Neural cell (in vitro differentiated cells): ENCODE measurements at regions not wholly inside any gene's neighbourhood (a gene's known extent, or its start where the extent isn't known, plus 50 kb on each side); places are given as distances from the start of the nearest gene placed in this dataset.

Source experiments
- H2AFZ ChIP-seq: fragments of 200-600, 300-800 bp; sonication (generic), shearing (Covaris generic); 2 replicates; pipeline ENCODE4 v1.6.0; 2014; ENCODE audit warnings: low read depth, mild to moderate bottlenecking, antibody characterized with exemption, low read length, moderate library complexity
- H3F3A ChIP-seq: fragments of 200-600 bp; shearing (Covaris generic); 2 replicates; pipeline ENCODE4 v1.6.1; 2016; ENCODE audit warnings: mild to moderate bottlenecking, moderate library complexity, mixed read lengths, antibody characterized with exemption, low read length; ENCODE audit not compliant: insufficient read depth, poor library complexity, severe bottlenecking
- H3K27ac ChIP-seq: fragments of 200-600, 300-800 bp; sonication (generic), shearing (Covaris generic); 2 replicates; pipeline ENCODE4 v1.5.1; 2014; ENCODE audit warnings: mild to moderate bottlenecking, low read length, moderate library complexity
- H3K27me3 ChIP-seq: fragments of 300-800, 200-600 bp; sonication (generic), shearing (Covaris generic); 2 replicates; pipeline ENCODE4 v1.6.0; 2014; ENCODE audit warnings: mild to moderate bottlenecking, low read depth, low read length, moderate library complexity; ENCODE audit not compliant: insufficient read depth
- H3K36me3 ChIP-seq: fragments of 300-800, 200-600 bp; sonication (generic), shearing (Covaris generic); 2 replicates; pipeline ENCODE4 v1.5.1; 2014; ENCODE audit warnings: mild to moderate bottlenecking, antibody characterized with exemption, low read length, moderate library complexity; ENCODE audit not compliant: insufficient read depth
- H3K4me2 ChIP-seq: fragments of 300-800, 200-600 bp; sonication (generic), shearing (Covaris generic); 2 replicates; pipeline ENCODE4 v1.6.0; 2014; ENCODE audit warnings: mild to moderate bottlenecking, low read length
- H3K4me3 ChIP-seq: fragments of 300-800, 200-600 bp; sonication (generic), shearing (Covaris generic); 2 replicates; pipeline ENCODE4 v1.5.1; 2014; ENCODE audit warnings: mild to moderate bottlenecking, low read length, moderate library complexity
- H3K79me2 ChIP-seq: fragments of 200-600 bp; shearing (Covaris generic); replicated peaks from 2 replicates; pipeline ENCODE4 v1.6.0; 2014; ENCODE audit warnings: mild to moderate bottlenecking, low read length, moderate library complexity; ENCODE audit not compliant: insufficient read depth
- H3K9ac ChIP-seq: fragments of 300-800, 200-600 bp; sonication (generic), shearing (Covaris generic); 2 replicates; pipeline ENCODE4 v1.6.1; 2016; ENCODE audit warnings: mild to moderate bottlenecking, low read length, mixed read lengths
- H3K9me2 ChIP-seq: fragments of 200-600 bp; shearing (Covaris generic); 2 replicates; pipeline ENCODE4 v1.6.1; 2016; ENCODE audit warnings: mild to moderate bottlenecking, low read length, mixed read lengths; ENCODE audit not compliant: insufficient read depth
- H3K9me3 ChIP-seq: fragments of 200-600, 300-800 bp; sonication (generic), shearing (Covaris generic); 2 replicates; pipeline ENCODE4 v1.6.1; 2016; ENCODE audit warnings: mild to moderate bottlenecking, mixed run types, low read length, moderate library complexity, mixed read lengths
- H4K20me1 ChIP-seq: fragments of 200-600 bp; shearing (Covaris generic); 2 replicates; pipeline ENCODE4 v1.6.1; 2016; ENCODE audit warnings: mild to moderate bottlenecking, mixed run types; ENCODE audit not compliant: insufficient read depth
- EP300 ChIP-seq: fragments of 450-650 bp; conservative IDR thresholded peaks from 2 replicates; pipeline ENCODE4 v1.6.1; 2014; ENCODE audit warnings: antibody characterized with exemption, mild to moderate bottlenecking, moderate library complexity; ENCODE audit not compliant: poor library complexity, severe bottlenecking
- EZH2 ChIP-seq: fragments of 200-600, 300-800 bp; shearing (Covaris generic), sonication (generic); IDR thresholded peaks from 2 replicates; pipeline ENCODE4 v1.6.1; 2014; ENCODE audit warnings: antibody characterized with exemption, low read length, borderline replicate concordance, mild to moderate bottlenecking; ENCODE audit not compliant: insufficient read depth, poor library complexity, severe bottlenecking
- MXI1 ChIP-seq: fragments of 450-650 bp; conservative IDR thresholded peaks from 2 replicates; pipeline ENCODE4 v1.6.1; 2014; ENCODE audit warnings: antibody characterized with exemption, mild to moderate bottlenecking; ENCODE audit not compliant: poor library complexity, severe bottlenecking
- POLR2AphosphoS5 ChIP-seq: IDR thresholded peaks from 2 replicates; pipeline ENCODE4 v1.6.1; 2012
- RAD21 ChIP-seq: fragments of 450-650 bp; conservative IDR thresholded peaks from 2 replicates; pipeline ENCODE4 v1.6.1; 2014; ENCODE audit warnings: antibody characterized with exemption, mild to moderate bottlenecking, moderate library complexity
- SMC3 ChIP-seq: fragments of 450-650 bp; conservative IDR thresholded peaks from 2 replicates; pipeline ENCODE4 v1.6.1; 2014; ENCODE audit warnings: antibody characterized with exemption, mild to moderate bottlenecking, moderate library complexity; ENCODE audit not compliant: poor library complexity
- TAF1 ChIP-seq: IDR thresholded peaks from 2 replicates; pipeline ENCODE4 v1.6.1; 2012; ENCODE audit warnings: low read depth
- TF ChIP-seq, protein P1 (sequence below): IDR thresholded peaks from 2 replicates; pipeline ENCODE4 v1.6.1; 2012; ENCODE audit warnings: borderline replicate concordance
- TF ChIP-seq, protein P2 (sequence below): fragments of 450-650 bp; IDR thresholded peaks from 2 replicates; pipeline ENCODE4 v1.5.1; 2014; ENCODE audit warnings: antibody characterized with exemption, mild to moderate bottlenecking, moderate library complexity; ENCODE audit not compliant: poor library complexity, severe bottlenecking

DNA sequence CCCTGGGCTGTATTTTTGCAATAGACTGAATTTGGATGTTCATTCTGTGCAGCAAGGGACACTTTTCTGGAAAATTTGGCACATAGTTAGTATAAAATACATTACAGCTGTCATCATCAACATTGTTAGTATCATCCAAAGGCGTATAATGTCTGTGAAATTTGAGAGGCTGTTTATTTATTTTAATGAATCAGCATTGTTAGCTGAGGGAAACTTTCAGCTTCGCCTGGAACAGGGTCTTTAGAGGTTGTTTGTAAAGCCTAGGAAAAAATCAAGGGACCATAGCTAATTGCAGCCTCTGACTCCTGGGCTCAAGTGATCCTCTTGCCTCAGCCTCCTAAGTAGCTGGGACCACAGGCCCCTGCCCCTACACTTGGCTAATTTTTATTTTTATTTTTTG lies 106.8 kb upstream of the USP24 start:
- TF ChIP-seq MXI1 = no peak
- TF ChIP-seq TAF1 = no peak
- TF ChIP-seq EP300 = no peak
- TF ChIP-seq, protein P1, sequence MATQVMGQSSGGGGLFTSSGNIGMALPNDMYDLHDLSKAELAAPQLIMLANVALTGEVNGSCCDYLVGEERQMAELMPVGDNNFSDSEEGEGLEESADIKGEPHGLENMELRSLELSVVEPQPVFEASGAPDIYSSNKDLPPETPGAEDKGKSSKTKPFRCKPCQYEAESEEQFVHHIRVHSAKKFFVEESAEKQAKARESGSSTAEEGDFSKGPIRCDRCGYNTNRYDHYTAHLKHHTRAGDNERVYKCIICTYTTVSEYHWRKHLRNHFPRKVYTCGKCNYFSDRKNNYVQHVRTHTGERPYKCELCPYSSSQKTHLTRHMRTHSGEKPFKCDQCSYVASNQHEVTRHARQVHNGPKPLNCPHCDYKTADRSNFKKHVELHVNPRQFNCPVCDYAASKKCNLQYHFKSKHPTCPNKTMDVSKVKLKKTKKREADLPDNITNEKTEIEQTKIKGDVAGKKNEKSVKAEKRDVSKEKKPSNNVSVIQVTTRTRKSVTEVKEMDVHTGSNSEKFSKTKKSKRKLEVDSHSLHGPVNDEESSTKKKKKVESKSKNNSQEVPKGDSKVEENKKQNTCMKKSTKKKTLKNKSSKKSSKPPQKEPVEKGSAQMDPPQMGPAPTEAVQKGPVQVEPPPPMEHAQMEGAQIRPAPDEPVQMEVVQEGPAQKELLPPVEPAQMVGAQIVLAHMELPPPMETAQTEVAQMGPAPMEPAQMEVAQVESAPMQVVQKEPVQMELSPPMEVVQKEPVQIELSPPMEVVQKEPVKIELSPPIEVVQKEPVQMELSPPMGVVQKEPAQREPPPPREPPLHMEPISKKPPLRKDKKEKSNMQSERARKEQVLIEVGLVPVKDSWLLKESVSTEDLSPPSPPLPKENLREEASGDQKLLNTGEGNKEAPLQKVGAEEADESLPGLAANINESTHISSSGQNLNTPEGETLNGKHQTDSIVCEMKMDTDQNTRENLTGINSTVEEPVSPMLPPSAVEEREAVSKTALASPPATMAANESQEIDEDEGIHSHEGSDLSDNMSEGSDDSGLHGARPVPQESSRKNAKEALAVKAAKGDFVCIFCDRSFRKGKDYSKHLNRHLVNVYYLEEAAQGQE = no peak
- TF ChIP-seq, protein P2, sequence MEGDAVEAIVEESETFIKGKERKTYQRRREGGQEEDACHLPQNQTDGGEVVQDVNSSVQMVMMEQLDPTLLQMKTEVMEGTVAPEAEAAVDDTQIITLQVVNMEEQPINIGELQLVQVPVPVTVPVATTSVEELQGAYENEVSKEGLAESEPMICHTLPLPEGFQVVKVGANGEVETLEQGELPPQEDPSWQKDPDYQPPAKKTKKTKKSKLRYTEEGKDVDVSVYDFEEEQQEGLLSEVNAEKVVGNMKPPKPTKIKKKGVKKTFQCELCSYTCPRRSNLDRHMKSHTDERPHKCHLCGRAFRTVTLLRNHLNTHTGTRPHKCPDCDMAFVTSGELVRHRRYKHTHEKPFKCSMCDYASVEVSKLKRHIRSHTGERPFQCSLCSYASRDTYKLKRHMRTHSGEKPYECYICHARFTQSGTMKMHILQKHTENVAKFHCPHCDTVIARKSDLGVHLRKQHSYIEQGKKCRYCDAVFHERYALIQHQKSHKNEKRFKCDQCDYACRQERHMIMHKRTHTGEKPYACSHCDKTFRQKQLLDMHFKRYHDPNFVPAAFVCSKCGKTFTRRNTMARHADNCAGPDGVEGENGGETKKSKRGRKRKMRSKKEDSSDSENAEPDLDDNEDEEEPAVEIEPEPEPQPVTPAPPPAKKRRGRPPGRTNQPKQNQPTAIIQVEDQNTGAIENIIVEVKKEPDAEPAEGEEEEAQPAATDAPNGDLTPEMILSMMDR = no peak
- TF ChIP-seq RAD21 = no peak
- no peak for TF ChIP-seq EZH2
- no peak for TF ChIP-seq SMC3
- no peak for TF ChIP-seq POLR2AphosphoS5
- Histone ChIP-seq H3K9ac (no peak overlapping the region), H3K27me3 (no peaks in the 10 kb centered on the region), H3K9me2 (no peaks in the 10 kb centered on the region), H3K79me2 (no peaks in the 10 kb centered on the region), H3K9me3 (no peaks in the 10 kb centered on the region), H3K4me2 (no peak overlapping the region), H3K27ac (no peak overlapping the region), H3F3A (no peaks in the 10 kb centered on the region), H4K20me1 (no peaks in the 10 kb centered on the region), H3K36me3 (no peaks in the 10 kb centered on the region), H3K4me3 (no peak overlapping the region), H2AFZ (no peak overlapping the region)

DNA sequence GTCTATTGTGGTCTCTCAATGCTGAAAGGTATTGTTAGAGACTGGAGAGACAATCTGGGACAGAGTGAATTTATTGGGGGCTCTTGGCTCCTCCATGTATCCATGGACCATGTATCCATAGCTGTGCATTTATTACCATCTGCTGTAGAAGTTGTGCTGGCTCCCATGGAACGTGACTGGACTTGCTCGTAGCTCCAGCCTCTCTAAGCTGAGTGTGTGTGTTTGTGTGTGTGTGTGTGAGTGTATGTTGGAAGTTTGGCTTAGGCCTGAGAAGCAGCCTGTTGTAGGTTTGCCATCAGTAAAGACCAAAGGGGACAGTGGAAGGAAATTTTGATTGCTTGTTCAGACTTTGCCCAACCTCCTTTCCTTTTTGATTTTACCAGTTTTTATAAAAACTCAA lies 105.7 kb upstream of the USP24 start:
- TF ChIP-seq EZH2 (no peak), MXI1 (no peak), POLR2AphosphoS5 (no peak), RAD21 (no peak), SMC3 (no peak), EP300 (no peak), TAF1 (no peak)
- TF ChIP-seq, protein P1 = no peak
- TF ChIP-seq, protein P2 = no peak
- Histone ChIP-seq H3F3A (no peaks in the 10 kb centered on the region), H3K9ac (no peak overlapping the region), H3K27me3 (no peaks in the 10 kb centered on the region), H3K9me3 (no peaks in the 10 kb centered on the region), H2AFZ (no peak overlapping the region), H3K79me2 (no peaks in the 10 kb centered on the region), H3K27ac (no peak overlapping the region), H3K4me3 (no peak overlapping the region), H3K36me3 (no peaks in the 10 kb centered on the region), H3K4me2 (no peak overlapping the region), H3K9me2 (no peaks in the 10 kb centered on the region), H4K20me1 (no peaks in the 10 kb centered on the region)
